CD4-positive, alpha-beta T cell (primary cell): ENCODE measurements at regions not wholly inside any gene's neighbourhood (a gene's known extent, or its start where the extent isn't known, plus 50 kb on each side); places are given as distances from the start of the nearest gene placed in this dataset.

Experiments used
- ATAC-seq: fragments of 200-7000 bp; cut with Tn5 transposase; one replicate; pipeline ENCODE4 v1.10.0; 2022; ENCODE audit warnings: mild to moderate bottlenecking; ENCODE audit not compliant: poor library complexity
- CTCF ChIA-PET: fragments of 350-600 bp; sonication (Branson Sonifier 250); formaldehyde crosslinking; loops from one replicate; lab custom pipeline; 2021; ENCODE audit warnings: antibody characterized with exemption, inconsistent platforms; lab: Charles Lee
- POLR2A ChIA-PET: fragments of 350-600 bp; sonication (Branson Sonifier 250); formaldehyde crosslinking; loops from one replicate; lab custom pipeline; 2021; ENCODE audit warnings: antibody characterized with exemption, inconsistent platforms; lab: Charles Lee
- DNase-seq, 14 experiments: peaks; one replicate each; pipeline ENCODE4 v3.0.0-alpha.2; 2013 to 2020; ENCODE audit warnings: mixed read lengths in 2 of 14
- H3K27ac ChIP-seq, 2 donors: one replicate each; pipeline versions ENCODE4 v1.5.1 to v1.7.0; 2013; ENCODE audit warnings: low read length in 2 of 2, low read depth in 1 of 2, mild to moderate bottlenecking in 1 of 2
- H3K27me3 ChIP-seq, 2 experiments: 1 replicate in 1 of 2; 2 replicates in 1 of 2; pipeline versions ENCODE4 v1.6.1 to v1.7.0; 2013; ENCODE audit warnings: low read length in 2 of 2, control low read depth in 1 of 2, mild to moderate bottlenecking in 1 of 2, moderate library complexity in 1 of 2; ENCODE audit not compliant: insufficient read depth in 2 of 2, control insufficient read depth in 1 of 2
- H3K36me3 ChIP-seq: one replicate; pipeline ENCODE4 v1.6.1; 2013; ENCODE audit warnings: low read length, control low read depth; ENCODE audit not compliant: insufficient read depth
- H3K4me1 ChIP-seq: one replicate; pipeline ENCODE4 v1.6.1; 2013; ENCODE audit warnings: low read length, control low read depth; ENCODE audit not compliant: insufficient read depth
- H3K4me3 ChIP-seq: one replicate; pipeline ENCODE4 v1.5.1; 2013; ENCODE audit warnings: mild to moderate bottlenecking, low read length, moderate library complexity
- H3K9me3 ChIP-seq, 2 experiments: 1 replicate in 1 of 2; 2 replicates in 1 of 2; pipeline versions ENCODE4 v1.6.1 to v1.7.0; 2013; ENCODE audit warnings: low read length in 2 of 2, mild to moderate bottlenecking in 2 of 2, control low read depth in 1 of 2, moderate library complexity in 1 of 2; ENCODE audit not compliant: control insufficient read depth in 1 of 2, insufficient read depth in 1 of 2
- H3K27ac Mint-ChIP-seq: one replicate; pipeline ENCODE4 v1.8.0; 2020; ENCODE audit warnings: mixed read lengths
- H3K27me3 Mint-ChIP-seq: one replicate; pipeline ENCODE4 v1.8.0; 2021; ENCODE audit warnings: mixed read lengths
- H3K36me3 Mint-ChIP-seq: one replicate; pipeline ENCODE4 v1.8.0; 2021; ENCODE audit warnings: low read depth, mixed read lengths
- H3K4me1 Mint-ChIP-seq: one replicate; pipeline ENCODE4 v1.8.0; 2021; ENCODE audit warnings: low read depth, mixed read lengths
- H3K4me3 Mint-ChIP-seq: one replicate; pipeline ENCODE4 v1.8.0; 2020; ENCODE audit warnings: mild to moderate bottlenecking, mixed read lengths
- H3K9me3 Mint-ChIP-seq: one replicate; pipeline ENCODE4 v1.8.0; 2020; ENCODE audit warnings: mixed read lengths
- CTCF ChIP-seq: fragments of 200-600 bp; IDR thresholded peaks from one replicate; pipeline ENCODE4 v1.8.0; 2022; ENCODE audit warnings: antibody characterized with exemption, mild to moderate bottlenecking
- intact Hi-C, 2 experiments: fragments of 100-400 bp; cut with DNase I in 1 of 2; cut with micrococcal nuclease in 1 of 2; formaldehyde crosslinking; loops; one replicate each; pipeline versions ENCODE4 v1.15.1 to v1.9.0; 2023 to 2025; cut with DNase I, micrococcal nuclease

GRCh38 chr4:159980826-159981468 lies 878.1 kb downstream of the RAPGEF2 start:
- H3K9me3 Mint-ChIP-seq: peaks cover 6% of the 10 kb centered on the region
- no peaks in the 10 kb centered on the region for H3K36me3 Mint-ChIP-seq
- no peaks in the 10 kb centered on the region for H3K36me3 ChIP-seq
- H3K27me3 Mint-ChIP-seq: no peaks in the 10 kb centered on the region
- ChIA-PET CTCF (no interaction called here), POLR2A (no interaction called here)
- no peaks in the 10 kb centered on the region for H3K9me3 ChIP-seq
- no peaks in the 10 kb centered on the region for H3K27me3 ChIP-seq
- no peak overlapping the region for H3K27ac Mint-ChIP-seq
- no peaks in the 10 kb centered on the region for H3K4me1 ChIP-seq
- H3K4me3 ChIP-seq: no peak overlapping the region
- H3K4me1 Mint-ChIP-seq: no peaks in the 10 kb centered on the region
- DNase-seq (no peak), ATAC-seq (no peak)
- no peak overlapping the region for H3K27ac ChIP-seq
- H3K4me3 Mint-ChIP-seq: no peak overlapping the region
- TF ChIP-seq CTCF: no peak
- intact Hi-C loops: no loop called here

- H3K4me1 Mint-ChIP-seq: no peaks in the 10 kb centered on the region
- Histone ChIP-seq H3K4me1 (no peaks in the 10 kb centered on the region), H3K4me3 (no peak overlapping the region), H3K9me3 (no peaks in the 10 kb centered on the region), H3K27ac (no peak overlapping the region), H3K27me3 (no peaks in the 10 kb centered on the region), H3K36me3 (no peaks in the 10 kb centered on the region)
- H3K27ac Mint-ChIP-seq: no peak overlapping the region
- H3K9me3 Mint-ChIP-seq: peaks cover 7% of the 10 kb centered on the region
- ATAC-seq: no peak
- TF ChIP-seq CTCF: no peak
- H3K36me3 Mint-ChIP-seq: no peaks in the 10 kb centered on the region
- H3K27me3 Mint-ChIP-seq: no peaks in the 10 kb centered on the region
- intact Hi-C loops: no loop called here
- ChIA-PET POLR2A (no interaction called here), CTCF (no interaction called here)
- DNase-seq: no peak
- H3K4me3 Mint-ChIP-seq: no peak overlapping the region
These were observed 878.6 kb downstream of the RAPGEF2 start for GRCh38 chr4:159981469-159981856.

GRCh38 chr4:159983082-159983481 lies 880.2 kb downstream of the RAPGEF2 start:
- Histone ChIP-seq H3K9me3 (no peaks in the 10 kb centered on the region), H3K27ac (no peak overlapping the region), H3K27me3 (no peaks in the 10 kb centered on the region), H3K4me1 (no peaks in the 10 kb centered on the region), H3K36me3 (no peaks in the 10 kb centered on the region), H3K4me3 (no peak overlapping the region)
- H3K4me1 Mint-ChIP-seq: no peaks in the 10 kb centered on the region
- H3K4me3 Mint-ChIP-seq: no peak overlapping the region
- ChIA-PET POLR2A (no interaction called here), CTCF (no interaction called here)
- H3K27ac Mint-ChIP-seq: no peak overlapping the region
- no peaks in the 10 kb centered on the region for H3K36me3 Mint-ChIP-seq
- ATAC-seq (no peak), DNase-seq (no peak)
- H3K9me3 Mint-ChIP-seq: peaks cover 4% of the 10 kb centered on the region
- TF ChIP-seq CTCF: no peak
- intact Hi-C loops: no loop called here
- no peaks in the 10 kb centered on the region for H3K27me3 Mint-ChIP-seq
